Astrocyte (in vitro differentiated cells and primary cell): ENCODE measurements at regions not wholly inside any gene's neighbourhood (a gene's known extent, or its start where the extent isn't known, plus 50 kb on each side); places are given as distances from the start of the nearest gene placed in this dataset.

Source experiments
- DNase-seq: peaks from one replicate; pipeline ENCODE4 v3.0.0-alpha.2; 2010; ENCODE audit warnings: low read depth
- FAIRE-seq: peaks from 2 replicates; lab custom pipeline; 2011; peaks lifted over from hg19 to GRCh38; lab: Jason Lieb, UNC
- H2AFZ ChIP-seq: 2 replicates; pipeline ENCODE4 v1.6.0; 2012; ENCODE audit warnings: low read depth, low read length, inconsistent platforms
- H3K27ac ChIP-seq: 2 replicates; pipeline ENCODE4 v1.5.1; 2011; ENCODE audit warnings: low read depth, low read length, inconsistent platforms
- H3K27me3 ChIP-seq: 2 replicates; pipeline ENCODE4 v1.6.0; 2011; ENCODE audit warnings: low read length, inconsistent platforms; ENCODE audit not compliant: insufficient read depth
- H3K36me3 ChIP-seq: 2 replicates; pipeline ENCODE4 v1.5.1; 2011; ENCODE audit warnings: low read length, inconsistent platforms; ENCODE audit not compliant: insufficient read depth
- H3K4me1 ChIP-seq: 2 replicates; pipeline ENCODE4 v1.5.1; 2011; ENCODE audit warnings: low read length, inconsistent platforms; ENCODE audit not compliant: insufficient read depth
- H3K4me2 ChIP-seq: 2 replicates; pipeline ENCODE4 v1.6.0; 2012; ENCODE audit warnings: low read length, inconsistent platforms
- H3K4me3 ChIP-seq: 2 replicates; pipeline ENCODE4 v1.5.1; 2011; ENCODE audit warnings: low read depth, mild to moderate bottlenecking, low read length, inconsistent platforms; ENCODE audit not compliant: insufficient read depth
- H3K79me2 ChIP-seq: 2 replicates; pipeline ENCODE4 v1.6.0; 2012; ENCODE audit warnings: mild to moderate bottlenecking, low read length, inconsistent platforms; ENCODE audit not compliant: insufficient read depth
- H3K9ac ChIP-seq: 2 replicates; pipeline ENCODE4 v1.6.0; 2012; ENCODE audit warnings: mild to moderate bottlenecking, low read length, inconsistent platforms
- H3K9me3 ChIP-seq: 2 replicates; pipeline ENCODE4 v1.5.1; 2012; ENCODE audit warnings: low read depth, mild to moderate bottlenecking, low read length, inconsistent platforms; ENCODE audit not compliant: insufficient read depth
- H4K20me1 ChIP-seq: 2 replicates; pipeline ENCODE4 v1.6.0; 2012; ENCODE audit warnings: low read length, inconsistent platforms; ENCODE audit not compliant: insufficient read depth
- H3K27ac Mint-ChIP-seq: one replicate; pipeline ENCODE4 v1.8.0; 2021; ENCODE audit warnings: mild to moderate bottlenecking, mixed read lengths; ENCODE audit not compliant: unreplicated experiment
- H3K27me3 Mint-ChIP-seq: one replicate; pipeline ENCODE4 v1.8.0; 2021; ENCODE audit warnings: low read depth, mixed read lengths; ENCODE audit not compliant: unreplicated experiment
- H3K36me3 Mint-ChIP-seq: one replicate; pipeline ENCODE4 v1.8.0; 2021; ENCODE audit warnings: low read depth, mixed read lengths; ENCODE audit not compliant: unreplicated experiment
- H3K4me1 Mint-ChIP-seq: one replicate; pipeline ENCODE4 v1.8.0; 2021; ENCODE audit warnings: low read depth, mixed read lengths; ENCODE audit not compliant: unreplicated experiment
- H3K4me3 Mint-ChIP-seq: one replicate; pipeline ENCODE4 v1.8.0; 2021; ENCODE audit warnings: mild to moderate bottlenecking, moderate library complexity, mixed read lengths; ENCODE audit not compliant: unreplicated experiment
- H3K9me3 Mint-ChIP-seq: one replicate; pipeline ENCODE4 v1.8.0; 2021; ENCODE audit warnings: mild to moderate bottlenecking, mixed read lengths; ENCODE audit not compliant: unreplicated experiment
- EZH2 ChIP-seq: IDR thresholded peaks from 2 replicates; pipeline ENCODE4 v1.6.1; 2012; ENCODE audit warnings: mild to moderate bottlenecking, low read length, inconsistent platforms; ENCODE audit not compliant: insufficient read depth
- TF ChIP-seq, protein P1 (sequence below): IDR thresholded peaks from 2 replicates; pipeline ENCODE4 v1.5.1; 2011; ENCODE audit warnings: low read depth, mild to moderate bottlenecking, inconsistent platforms, low read length, moderate library complexity; ENCODE audit not compliant: insufficient read depth

GRCh38 chr10:106396192-106396591 lies 768.3 kb downstream of the SORCS1 start:
- TF ChIP-seq EZH2, result no peak
- TF ChIP-seq, protein P1, sequence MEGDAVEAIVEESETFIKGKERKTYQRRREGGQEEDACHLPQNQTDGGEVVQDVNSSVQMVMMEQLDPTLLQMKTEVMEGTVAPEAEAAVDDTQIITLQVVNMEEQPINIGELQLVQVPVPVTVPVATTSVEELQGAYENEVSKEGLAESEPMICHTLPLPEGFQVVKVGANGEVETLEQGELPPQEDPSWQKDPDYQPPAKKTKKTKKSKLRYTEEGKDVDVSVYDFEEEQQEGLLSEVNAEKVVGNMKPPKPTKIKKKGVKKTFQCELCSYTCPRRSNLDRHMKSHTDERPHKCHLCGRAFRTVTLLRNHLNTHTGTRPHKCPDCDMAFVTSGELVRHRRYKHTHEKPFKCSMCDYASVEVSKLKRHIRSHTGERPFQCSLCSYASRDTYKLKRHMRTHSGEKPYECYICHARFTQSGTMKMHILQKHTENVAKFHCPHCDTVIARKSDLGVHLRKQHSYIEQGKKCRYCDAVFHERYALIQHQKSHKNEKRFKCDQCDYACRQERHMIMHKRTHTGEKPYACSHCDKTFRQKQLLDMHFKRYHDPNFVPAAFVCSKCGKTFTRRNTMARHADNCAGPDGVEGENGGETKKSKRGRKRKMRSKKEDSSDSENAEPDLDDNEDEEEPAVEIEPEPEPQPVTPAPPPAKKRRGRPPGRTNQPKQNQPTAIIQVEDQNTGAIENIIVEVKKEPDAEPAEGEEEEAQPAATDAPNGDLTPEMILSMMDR, result no peak
- Mint-ChIP-seq H3K36me3 (no peaks in the 10 kb centered on the region), H3K4me3 (no peak overlapping the region), H3K9me3 (no peaks in the 10 kb centered on the region), H3K4me1 (peaks cover 6% of the 10 kb centered on the region), H3K27me3 (no peaks in the 10 kb centered on the region), H3K27ac (no peak overlapping the region)
- no peaks in the 10 kb centered on the region for H3K36me3 ChIP-seq
- H3K9me3 ChIP-seq, result no peaks in the 10 kb centered on the region
- no peaks in the 10 kb centered on the region for H3K4me1 ChIP-seq
- DNase-seq, result no peak
- FAIRE-seq, result no peak
- H3K4me3 ChIP-seq, result no peak overlapping the region
- no peaks in the 10 kb centered on the region for H4K20me1 ChIP-seq
- H3K79me2 ChIP-seq, result no peaks in the 10 kb centered on the region
- no peak overlapping the region for H3K27ac ChIP-seq
- H2AFZ ChIP-seq, result no peak overlapping the region
- H3K4me2 ChIP-seq, result no peak overlapping the region
- no peaks in the 10 kb centered on the region for H3K27me3 ChIP-seq
- no peak overlapping the region for H3K9ac ChIP-seq

DNA sequence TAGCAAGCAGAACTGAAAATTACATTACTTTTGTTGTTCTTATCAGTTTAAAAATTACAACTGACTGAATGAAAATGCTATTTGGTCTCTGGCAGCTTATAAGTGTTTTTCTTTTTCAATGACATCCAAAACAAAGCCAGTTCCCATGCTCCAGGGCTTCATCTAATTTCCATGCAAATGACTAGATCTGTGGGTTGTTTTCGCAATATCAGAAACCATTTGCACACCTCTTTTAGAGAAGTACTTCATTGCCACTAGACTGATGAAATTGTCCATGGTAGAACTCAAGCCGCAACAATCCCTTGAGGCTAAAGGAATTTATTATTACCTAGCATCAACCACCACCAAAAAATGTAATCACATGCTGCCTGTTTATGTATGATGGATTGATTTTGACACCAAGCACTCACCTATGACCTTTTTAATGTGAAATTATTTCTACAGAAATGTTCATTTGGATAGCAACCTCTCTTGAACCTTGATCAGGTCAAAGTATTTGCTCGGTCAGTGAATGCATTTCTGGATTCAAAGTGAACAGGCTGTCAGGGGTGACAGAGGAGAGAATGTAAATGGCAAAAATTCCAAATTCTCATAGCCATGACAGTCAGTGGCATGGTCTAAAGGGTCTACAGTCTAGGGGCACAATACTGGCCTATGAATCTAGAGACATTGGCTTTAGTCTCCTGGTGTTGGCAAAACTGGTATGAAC lies 769.3 kb downstream of the SORCS1 start:
- Histone ChIP-seq H4K20me1 (no peaks in the 10 kb centered on the region), H3K27ac (no peak overlapping the region), H3K9ac (no peak overlapping the region), H3K36me3 (no peaks in the 10 kb centered on the region), H3K79me2 (no peaks in the 10 kb centered on the region), H3K9me3 (no peaks in the 10 kb centered on the region), H3K4me3 (no peak overlapping the region), H3K4me2 (no peak overlapping the region), H3K4me1 (no peaks in the 10 kb centered on the region), H2AFZ (no peak overlapping the region), H3K27me3 (no peaks in the 10 kb centered on the region)
- no peak overlapping the region for H3K4me3 Mint-ChIP-seq
- no peaks in the 10 kb centered on the region for H3K9me3 Mint-ChIP-seq
- FAIRE-seq, result no peak
- no peaks in the 10 kb centered on the region for H3K36me3 Mint-ChIP-seq
- no peaks in the 10 kb centered on the region for H3K27me3 Mint-ChIP-seq
- TF ChIP-seq, protein P1, result no peak
- TF ChIP-seq EZH2, result no peak
- no peak overlapping the region for H3K27ac Mint-ChIP-seq
- DNase-seq, result no peak
- H3K4me1 Mint-ChIP-seq, result peaks cover 6% of the 10 kb centered on the region

DNA sequence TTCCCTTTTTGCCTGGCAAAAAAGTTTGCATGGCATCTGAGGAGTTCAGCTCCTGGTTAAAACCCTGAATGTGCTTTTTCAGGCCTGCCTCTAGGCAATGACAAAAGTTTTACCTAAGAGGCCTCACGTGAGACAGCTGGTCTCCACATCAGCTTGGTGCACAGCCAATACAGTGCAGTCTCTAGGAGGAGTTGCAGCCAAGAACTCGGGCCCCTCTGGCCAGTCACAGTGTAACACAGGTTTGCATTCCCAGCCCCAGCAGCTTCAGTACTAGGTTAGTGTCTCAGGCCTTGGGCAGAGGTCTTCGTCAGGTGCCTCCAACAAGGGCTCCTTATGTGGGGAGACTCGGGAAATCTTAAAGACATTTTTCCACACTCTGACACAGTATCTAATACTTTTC lies 771.7 kb downstream of the SORCS1 start:
- FAIRE-seq (no peak), DNase-seq (no peak)
- H3K4me1 ChIP-seq, result no peaks in the 10 kb centered on the region
- no peaks in the 10 kb centered on the region for H3K36me3 ChIP-seq
- H2AFZ ChIP-seq, result no peak overlapping the region
- H3K4me3 ChIP-seq, result no peak overlapping the region
- no peak overlapping the region for H3K9ac ChIP-seq
- H4K20me1 ChIP-seq, result no peaks in the 10 kb centered on the region
- Mint-ChIP-seq H3K27ac (no peak overlapping the region), H3K9me3 (no peaks in the 10 kb centered on the region), H3K27me3 (no peaks in the 10 kb centered on the region), H3K4me1 (peaks cover 6% of the 10 kb centered on the region), H3K4me3 (no peak overlapping the region), H3K36me3 (no peaks in the 10 kb centered on the region)
- no peak for TF ChIP-seq EZH2
- TF ChIP-seq, protein P1, result no peak
- no peaks in the 10 kb centered on the region for H3K79me2 ChIP-seq
- no peak overlapping the region for H3K4me2 ChIP-seq
- no peaks in the 10 kb centered on the region for H3K27me3 ChIP-seq
- H3K9me3 ChIP-seq, result no peaks in the 10 kb centered on the region
- H3K27ac ChIP-seq, result no peak overlapping the region
